Thoracic aorta (tissue), 2 donors: ENCODE measurements at regions not wholly inside any gene's neighbourhood (a gene's known extent, or its start where the extent isn't known, plus 50 kb on each side); places are given as distances from the start of the nearest gene placed in this dataset.

Experiments
- ATAC-seq: fragments of 150-250 bp; one replicate; pipeline ENCODE4 v1.8.0; 2017; ENCODE audit warnings: low read depth; ENCODE audit not compliant: insufficient number of reproducible peaks, low FRiP score
- DNase-seq: peaks from one replicate; pipeline ENCODE4 v3.0.0-alpha.2; 2020; ENCODE audit warnings: low spot score
- H3K27ac ChIP-seq, 2 donors: fragments of 200-600 bp; sonication (generic); 1 replicate in 1 of 2; 2 replicates in 1 of 2; pipeline ENCODE4 v1.5.1; 2016; ENCODE audit warnings: mild to moderate bottlenecking in 2 of 2, moderate library complexity in 2 of 2
- H3K27me3 ChIP-seq: fragments of 200-600 bp; sonication (generic); replicated peaks from 2 replicates; pipeline ENCODE4 v1.6.0; 2016; ENCODE audit warnings: mild to moderate bottlenecking; ENCODE audit not compliant: insufficient read depth
- H3K36me3 ChIP-seq: fragments of 200-600 bp; sonication (generic); one replicate; pipeline ENCODE4 v1.5.1; 2016
- H3K4me1 ChIP-seq, 2 donors: fragments of 200-600 bp; sonication (generic); 1 replicate in 1 of 2; 2 replicates in 1 of 2; pipeline versions ENCODE4 v1.5.1 to v1.6.0; 2016; ENCODE audit warnings: low read depth in 2 of 2, mild to moderate bottlenecking in 1 of 2; ENCODE audit not compliant: control insufficient read depth in 1 of 2
- H3K4me3 ChIP-seq: fragments of 200-600 bp; sonication (generic); 2 replicates; pipeline ENCODE4 v1.5.1; 2016; ENCODE audit warnings: mild to moderate bottlenecking
- H3K9me3 ChIP-seq: fragments of 200-600 bp; sonication (generic); 2 replicates; pipeline ENCODE4 v1.5.1; 2016
- TF ChIP-seq, protein P1 (sequence below): fragments of 200-600 bp; sonication (generic); IDR thresholded peaks from one replicate; pipeline ENCODE4 v1.5.1; 2019; ENCODE audit warnings: antibody characterized with exemption

DNA sequence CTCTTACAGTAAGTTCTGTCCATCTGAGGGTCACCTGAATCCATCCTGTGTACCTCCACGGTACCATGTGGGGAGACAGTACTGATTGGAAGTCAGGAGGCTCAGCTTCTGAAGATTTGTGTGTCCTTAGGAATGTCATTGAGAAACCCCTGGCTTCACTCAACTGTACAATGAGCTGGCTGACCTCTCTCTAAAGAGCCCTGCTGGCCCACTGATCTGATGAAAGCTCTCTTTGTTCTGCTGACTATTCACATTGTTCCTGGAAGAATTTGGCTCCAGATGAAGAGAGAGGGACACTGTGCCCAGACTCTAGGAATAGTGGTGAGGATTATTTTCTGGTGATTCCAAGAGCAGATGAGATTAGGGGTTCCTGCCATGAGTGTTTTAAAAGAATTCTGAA, 141.2 kb downstream of the LURAP1L start:
- H3K4me1 ChIP-seq: no peaks in the 10 kb centered on the region
- H3K27me3 ChIP-seq: no peaks in the 10 kb centered on the region
- no peaks in the 10 kb centered on the region for H3K36me3 ChIP-seq
- H3K27ac ChIP-seq: no peak overlapping the region
- no peaks in the 10 kb centered on the region for H3K9me3 ChIP-seq
- ATAC-seq (no peak), DNase-seq (no peak)
- TF ChIP-seq, protein P1, sequence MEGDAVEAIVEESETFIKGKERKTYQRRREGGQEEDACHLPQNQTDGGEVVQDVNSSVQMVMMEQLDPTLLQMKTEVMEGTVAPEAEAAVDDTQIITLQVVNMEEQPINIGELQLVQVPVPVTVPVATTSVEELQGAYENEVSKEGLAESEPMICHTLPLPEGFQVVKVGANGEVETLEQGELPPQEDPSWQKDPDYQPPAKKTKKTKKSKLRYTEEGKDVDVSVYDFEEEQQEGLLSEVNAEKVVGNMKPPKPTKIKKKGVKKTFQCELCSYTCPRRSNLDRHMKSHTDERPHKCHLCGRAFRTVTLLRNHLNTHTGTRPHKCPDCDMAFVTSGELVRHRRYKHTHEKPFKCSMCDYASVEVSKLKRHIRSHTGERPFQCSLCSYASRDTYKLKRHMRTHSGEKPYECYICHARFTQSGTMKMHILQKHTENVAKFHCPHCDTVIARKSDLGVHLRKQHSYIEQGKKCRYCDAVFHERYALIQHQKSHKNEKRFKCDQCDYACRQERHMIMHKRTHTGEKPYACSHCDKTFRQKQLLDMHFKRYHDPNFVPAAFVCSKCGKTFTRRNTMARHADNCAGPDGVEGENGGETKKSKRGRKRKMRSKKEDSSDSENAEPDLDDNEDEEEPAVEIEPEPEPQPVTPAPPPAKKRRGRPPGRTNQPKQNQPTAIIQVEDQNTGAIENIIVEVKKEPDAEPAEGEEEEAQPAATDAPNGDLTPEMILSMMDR: no peak
- H3K4me3 ChIP-seq: no peak overlapping the region

DNA sequence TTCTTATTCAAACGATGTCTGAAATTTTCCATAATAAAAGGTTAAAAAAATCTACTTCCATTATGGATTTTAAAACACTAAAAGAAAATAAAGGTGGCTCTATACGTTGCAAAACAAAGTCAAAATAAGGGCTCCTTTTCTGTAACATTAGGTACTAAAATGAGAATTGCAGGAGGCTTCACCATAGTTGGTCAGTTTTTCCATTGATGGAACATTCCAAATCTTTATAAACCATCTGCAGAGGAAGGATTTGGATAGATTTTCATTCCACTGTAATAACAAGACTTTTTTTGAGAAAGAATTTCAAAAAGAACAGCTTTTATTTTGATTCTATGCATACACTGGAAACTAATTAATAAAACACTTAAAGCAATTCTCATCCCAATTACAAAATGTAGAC, 145.6 kb downstream of the LURAP1L start:
- TF ChIP-seq, protein P1: no peak
- Histone ChIP-seq H3K4me1 (peaks cover 0 to 10% of the 10 kb centered on the region in 2 donors), H3K27ac (no peak overlapping the region), H3K27me3 (no peaks in the 10 kb centered on the region), H3K9me3 (no peaks in the 10 kb centered on the region), H3K36me3 (no peaks in the 10 kb centered on the region), H3K4me3 (no peak overlapping the region)
- ATAC-seq (no peak), DNase-seq (no peak)

DNA sequence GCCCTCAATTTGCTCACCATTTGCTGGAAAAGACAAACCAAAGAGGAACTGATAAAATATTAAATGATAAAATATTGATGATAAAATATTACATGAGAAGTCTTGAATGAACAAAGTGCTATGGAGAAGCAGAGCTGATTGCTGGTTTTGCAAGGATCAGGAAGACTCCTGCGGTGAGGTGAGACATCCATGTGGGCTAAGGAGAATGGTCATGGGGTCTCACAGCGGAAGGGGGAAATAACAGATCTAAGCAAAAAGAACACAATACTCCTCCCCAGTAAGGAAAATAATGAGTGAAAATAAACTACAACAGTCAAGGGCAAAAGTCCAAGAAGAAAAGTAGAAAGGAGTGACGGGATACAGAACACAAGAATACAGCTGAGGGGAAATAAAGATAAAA, 146.8 kb downstream of the LURAP1L start:
- no peak for ATAC-seq
- Histone ChIP-seq H3K27me3 (no peaks in the 10 kb centered on the region), H3K9me3 (no peaks in the 10 kb centered on the region), H3K36me3 (no peaks in the 10 kb centered on the region), H3K4me1 (peaks cover 0 to 10% of the 10 kb centered on the region in 2 donors), H3K4me3 (no peak overlapping the region), H3K27ac (no peak overlapping the region)
- TF ChIP-seq, protein P1: no peak
- no peak for DNase-seq

DNA sequence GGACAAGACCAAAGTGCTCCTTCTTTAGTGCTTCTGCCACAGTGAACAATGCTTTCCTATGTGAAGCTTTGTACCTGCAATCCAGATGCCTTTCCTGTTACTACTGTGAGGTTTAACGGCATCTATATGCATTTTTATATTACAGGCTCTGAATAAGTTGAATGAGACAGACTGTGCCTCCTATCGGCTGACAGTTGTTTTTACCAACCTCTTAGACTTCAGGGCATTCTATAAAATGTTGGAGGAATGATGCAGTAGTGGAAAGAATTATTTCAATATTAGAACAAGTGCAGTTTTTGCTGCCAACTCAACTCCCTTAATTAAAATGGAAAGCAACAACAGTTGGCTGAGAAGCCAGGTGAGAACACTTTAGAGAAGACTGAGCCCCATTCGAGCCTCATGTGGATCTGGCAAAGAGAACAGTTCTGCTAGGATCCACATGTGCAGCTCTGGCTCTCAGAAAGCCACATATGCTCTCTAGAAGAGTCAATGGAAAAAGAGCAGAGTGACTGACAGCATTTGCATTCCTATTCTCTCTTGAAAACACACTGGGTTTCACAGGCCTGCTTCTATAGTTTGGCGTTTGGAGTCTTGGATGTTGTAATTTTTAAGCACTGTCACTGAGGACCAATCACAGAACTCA, 147.5 kb downstream of the LURAP1L start:
- Histone ChIP-seq H3K27ac (no peak overlapping the region), H3K27me3 (no peaks in the 10 kb centered on the region), H3K4me1 (peaks cover 0 to 10% of the 10 kb centered on the region in 2 donors), H3K4me3 (no peak overlapping the region), H3K9me3 (no peaks in the 10 kb centered on the region), H3K36me3 (no peaks in the 10 kb centered on the region)
- ATAC-seq (no peak), DNase-seq (no peak)
- TF ChIP-seq, protein P1: no peak

DNA sequence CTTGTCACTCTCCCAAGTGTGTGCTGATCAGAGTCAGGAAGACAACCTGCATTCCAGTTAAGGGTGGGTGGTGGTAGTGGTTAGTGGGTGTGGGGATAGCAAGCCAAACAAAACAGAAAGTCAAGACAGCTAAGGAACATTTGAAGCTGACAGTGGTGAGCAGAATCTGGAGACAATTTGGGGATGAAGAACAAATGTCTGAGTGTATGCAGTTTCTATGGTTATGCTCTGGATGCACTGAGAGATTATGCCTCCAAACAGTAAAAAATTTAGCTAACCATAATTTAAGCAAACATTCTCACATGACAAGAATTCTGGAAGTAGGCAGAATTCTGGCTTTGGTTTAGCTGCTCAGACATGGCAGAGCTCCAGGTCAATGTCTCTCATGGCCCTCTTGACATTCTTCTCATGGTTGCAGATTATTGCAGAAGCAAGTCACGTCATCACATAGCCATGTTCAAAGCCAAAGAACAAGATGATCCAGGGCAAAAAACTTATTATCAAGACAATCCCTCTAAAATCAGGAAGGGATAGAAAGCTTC, 148.7 kb downstream of the LURAP1L start:
- H3K4me3 ChIP-seq: no peak overlapping the region
- peak; percentile 45 for ATAC-seq
- TF ChIP-seq, protein P1: no peak
- no peaks in the 10 kb centered on the region for H3K9me3 ChIP-seq
- H3K27ac ChIP-seq: no peak overlapping the region
- no peaks in the 10 kb centered on the region for H3K27me3 ChIP-seq
- no peak for DNase-seq
- peaks cover 0 to 10% of the 10 kb centered on the region in 2 donors for H3K4me1 ChIP-seq
- H3K36me3 ChIP-seq: no peaks in the 10 kb centered on the region
